Peyer's patch (tissue), 4 donors: ENCODE measurements at regions not wholly inside any gene's neighbourhood (a gene's known extent, or its start where the extent isn't known, plus 50 kb on each side); places are given as distances from the start of the nearest gene placed in this dataset.

Source experiments
- DNase-seq, 3 donors: peaks; one replicate each; pipeline ENCODE4 v3.0.0-alpha.2; 2017 to 2019
- H3K27ac ChIP-seq, 4 donors: fragments of 200-600 bp; sonication (generic); one replicate each; pipeline ENCODE4 v1.5.1; 2016 to 2019
- H3K27me3 ChIP-seq, 2 donors: fragments of 200-600 bp; sonication (generic); one replicate each; pipeline ENCODE4 v1.5.1; 2019
- H3K36me3 ChIP-seq, 3 donors: fragments of 200-600 bp; sonication (generic); one replicate each; pipeline ENCODE4 v1.5.1; 2016 to 2019
- H3K4me1 ChIP-seq, 4 donors: fragments of 200-600 bp; sonication (generic); one replicate each; pipeline ENCODE4 v1.5.1; 2016 to 2019
- H3K4me3 ChIP-seq, 4 donors: fragments of 200-600 bp; sonication (generic); 1 replicate in 3 of 4; 2 replicates in 1 of 4; pipeline ENCODE4 v1.5.1; 2016 to 2019; ENCODE audit warnings: mild to moderate bottlenecking in 1 of 4
- H3K9me3 ChIP-seq, 4 donors: fragments of 200-600 bp; sonication (generic); one replicate each; pipeline ENCODE4 v1.5.1; 2016 to 2019; ENCODE audit warnings: mild to moderate bottlenecking in 1 of 4
- CTCF ChIP-seq, 6 experiments: fragments of 450-650 bp in 4 of 6; fragments of 200-600 bp in 2 of 6; sonication (generic) in 1 of 6; IDR thresholded peaks; one replicate each; pipeline ENCODE4 v1.5.1; 2017 to 2019; ENCODE audit warnings: antibody characterized with exemption in 6 of 6, mild to moderate bottlenecking in 3 of 6, moderate library complexity in 1 of 6
- POLR2A ChIP-seq, 2 donors: fragments of 450-650 bp; IDR thresholded peaks; one replicate each; pipeline ENCODE4 v1.5.1; 2017; ENCODE audit warnings: antibody characterized with exemption in 2 of 2, mild to moderate bottlenecking in 2 of 2, moderate library complexity in 2 of 2

GRCh38 chrX:68997511-68997910 lies 167.7 kb downstream of the PJA1 start:
- no peaks in the 10 kb centered on the region for H3K36me3 ChIP-seq
- DNase-seq = no peak
- H3K27ac ChIP-seq = no peak overlapping the region
- H3K27me3 ChIP-seq = no peaks in the 10 kb centered on the region
- no peak overlapping the region for H3K4me3 ChIP-seq
- TF ChIP-seq POLR2A (IDR thresholded peaks at IDR 0.05) (no peak), CTCF (IDR thresholded peaks at IDR 0.05) (no peak)
- H3K9me3 ChIP-seq = no peaks in the 10 kb centered on the region
- H3K4me1 ChIP-seq = peaks cover 0 to 8% (median 0%) of the 10 kb centered on the region in 4 donors

GRCh38 chrX:68995780-68996551 lies 167.1 kb downstream of the EFNB1 start:
- no peak for TF ChIP-seq CTCF (IDR thresholded peaks at IDR 0.05)
- TF ChIP-seq POLR2A (IDR thresholded peaks at IDR 0.05) = peak; percentile 39 to 67
- peak overlapping the region in 2 of 4 donors; percentile 32 for H3K4me3 ChIP-seq

GRCh38 chrX:68995386-68995779 lies 166.6 kb downstream of the EFNB1 start:
- no peak for TF ChIP-seq POLR2A (IDR thresholded peaks at IDR 0.05)
- TF ChIP-seq CTCF (IDR thresholded peaks at IDR 0.05) = no peak
- Histone ChIP-seq H3K27ac (peak overlapping the region in 3 of 4 donors; percentile 27 to 86 (median 78)), H3K27me3 (no peaks in the 10 kb centered on the region), H3K4me1 (peaks cover 0 to 8% (median 0%) of the 10 kb centered on the region in 4 donors), H3K4me3 (no peak overlapping the region), H3K9me3 (no peaks in the 10 kb centered on the region), H3K36me3 (no peaks in the 10 kb centered on the region)
- no peak for DNase-seq

More at GRCh38 chrX:68995780-68996551, 167.1 kb downstream of the EFNB1 start:
- no peaks in the 10 kb centered on the region for H3K27me3 ChIP-seq
- peak overlapping the region in 3 of 4 donors; percentile 57 to 86 (median 78) for H3K27ac ChIP-seq
- no peaks in the 10 kb centered on the region for H3K9me3 ChIP-seq
- peaks cover 0 to 8% (median 0%) of the 10 kb centered on the region in 4 donors for H3K4me1 ChIP-seq
- DNase-seq = peak in 2 of 3 donors; percentile 79 to 81
- H3K36me3 ChIP-seq = no peaks in the 10 kb centered on the region

GRCh38 chrX:68994891-68995255 lies 166.1 kb downstream of the EFNB1 start:
- Histone ChIP-seq H3K27me3 (no peaks in the 10 kb centered on the region), H3K27ac (peak overlapping the region in 3 of 4 donors; percentile 27 to 86 (median 78)), H3K9me3 (no peaks in the 10 kb centered on the region), H3K4me3 (no peak overlapping the region), H3K4me1 (peaks cover 0 to 8% (median 0%) of the 10 kb centered on the region in 4 donors), H3K36me3 (no peaks in the 10 kb centered on the region)
- DNase-seq = no peak
- no peak for TF ChIP-seq POLR2A (IDR thresholded peaks at IDR 0.05)
- TF ChIP-seq CTCF (IDR thresholded peaks at IDR 0.05) = no peak

- DNase-seq = no peak
- no peaks in the 10 kb centered on the region for H3K27me3 ChIP-seq
Measured at GRCh38 chrX:68994135-68994890, 165.5 kb downstream of the EFNB1 start.

More at GRCh38 chrX:68994135-68994890, 165.5 kb downstream of the EFNB1 start:
- Histone ChIP-seq H3K36me3 (no peaks in the 10 kb centered on the region), H3K4me3 (no peak overlapping the region), H3K4me1 (peaks cover 0 to 8% (median 0%) of the 10 kb centered on the region in 4 donors), H3K27ac (peak overlapping the region in 1 of 4 donors; percentile 86), H3K9me3 (no peaks in the 10 kb centered on the region)
- no peak for TF ChIP-seq POLR2A (IDR thresholded peaks at IDR 0.05)
- TF ChIP-seq CTCF (IDR thresholded peaks at IDR 0.05) = no peak
